HCT116 (cell line): ENCODE measurements at regions not wholly inside any gene's neighbourhood (a gene's known extent, or its start where the extent isn't known, plus 50 kb on each side); places are given as distances from the start of the nearest gene placed in this dataset.

Experiments used
- EZH2 ChIP-seq: fragments of 200-600 bp; sonication (generic); IDR thresholded peaks from 2 replicates; pipeline ENCODE4 v1.6.1; 2017; ENCODE audit warnings: antibody characterized with exemption, mixed run types
- POLR2A ChIP-seq: IDR thresholded peaks from 2 replicates; pipeline ENCODE4 v1.7.0; 2011; ENCODE audit warnings: borderline replicate concordance; ENCODE audit not compliant: insufficient read depth, insufficient read length; ENCODE audit errors: extremely low read depth
- POLR2AphosphoS5 ChIP-seq: IDR thresholded peaks from 2 replicates; pipeline ENCODE4 v1.6.1; 2011; ENCODE audit warnings: mild to moderate bottlenecking, low read depth, low read length, moderate library complexity
- RAD21 ChIP-seq: IDR thresholded peaks from 2 replicates; pipeline ENCODE4 v1.6.1; 2012; ENCODE audit warnings: low read depth, mild to moderate bottlenecking
- TF ChIP-seq, protein P1 (sequence below): IDR thresholded peaks from 2 replicates; pipeline ENCODE4 v1.6.1; 2012
- TF ChIP-seq, protein P2 (sequence below), 3 experiments: fragments of 200-600 bp in 1 of 3; sonication (generic) in 1 of 3; IDR thresholded peaks in 2 of 3; conservative IDR thresholded peaks in 1 of 3; 2 replicates each; pipeline ENCODE4 v1.5.1; 2012 to 2017; ENCODE audit warnings: low read depth in 2 of 3, low read length in 2 of 3, antibody characterized with exemption in 1 of 3, borderline replicate concordance in 1 of 3, control low read depth in 1 of 3, mild to moderate bottlenecking in 1 of 3, mixed read lengths in 1 of 3, mixed run types in 1 of 3, moderate library complexity in 1 of 3; ENCODE audit not compliant: insufficient read depth in 1 of 3
- TF ChIP-seq, protein P3 (sequence below): IDR thresholded peaks from 2 replicates; pipeline ENCODE4 v1.6.1; 2012

DNA sequence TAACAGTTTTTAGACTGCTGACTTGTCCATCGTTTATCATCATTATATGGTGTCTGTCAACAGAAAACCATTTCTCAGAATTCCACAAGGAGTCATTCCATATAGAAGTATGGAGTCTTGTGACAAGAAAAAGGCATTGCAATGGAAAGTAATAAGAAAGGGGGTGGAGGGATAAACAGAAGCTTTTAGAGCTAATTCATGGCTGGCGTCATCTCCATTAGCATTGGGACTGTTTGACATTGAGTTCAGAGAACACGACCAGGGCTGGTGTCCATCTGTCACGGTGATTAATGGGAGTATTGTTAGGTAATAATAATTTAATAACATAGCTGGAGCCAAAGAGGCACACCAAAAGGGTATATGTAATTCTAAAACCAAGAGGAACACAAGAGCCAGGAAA is 101.9 kb upstream of the SFRP2 start:
- TF ChIP-seq, protein P1, sequence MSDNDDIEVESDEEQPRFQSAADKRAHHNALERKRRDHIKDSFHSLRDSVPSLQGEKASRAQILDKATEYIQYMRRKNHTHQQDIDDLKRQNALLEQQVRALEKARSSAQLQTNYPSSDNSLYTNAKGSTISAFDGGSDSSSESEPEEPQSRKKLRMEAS: no peak
- TF ChIP-seq POLR2A (no peak), EZH2 (no peak), POLR2AphosphoS5 (no peak), RAD21 (no peak)
- TF ChIP-seq, protein P2, sequence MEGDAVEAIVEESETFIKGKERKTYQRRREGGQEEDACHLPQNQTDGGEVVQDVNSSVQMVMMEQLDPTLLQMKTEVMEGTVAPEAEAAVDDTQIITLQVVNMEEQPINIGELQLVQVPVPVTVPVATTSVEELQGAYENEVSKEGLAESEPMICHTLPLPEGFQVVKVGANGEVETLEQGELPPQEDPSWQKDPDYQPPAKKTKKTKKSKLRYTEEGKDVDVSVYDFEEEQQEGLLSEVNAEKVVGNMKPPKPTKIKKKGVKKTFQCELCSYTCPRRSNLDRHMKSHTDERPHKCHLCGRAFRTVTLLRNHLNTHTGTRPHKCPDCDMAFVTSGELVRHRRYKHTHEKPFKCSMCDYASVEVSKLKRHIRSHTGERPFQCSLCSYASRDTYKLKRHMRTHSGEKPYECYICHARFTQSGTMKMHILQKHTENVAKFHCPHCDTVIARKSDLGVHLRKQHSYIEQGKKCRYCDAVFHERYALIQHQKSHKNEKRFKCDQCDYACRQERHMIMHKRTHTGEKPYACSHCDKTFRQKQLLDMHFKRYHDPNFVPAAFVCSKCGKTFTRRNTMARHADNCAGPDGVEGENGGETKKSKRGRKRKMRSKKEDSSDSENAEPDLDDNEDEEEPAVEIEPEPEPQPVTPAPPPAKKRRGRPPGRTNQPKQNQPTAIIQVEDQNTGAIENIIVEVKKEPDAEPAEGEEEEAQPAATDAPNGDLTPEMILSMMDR (IDR thresholded peaks at IDR 0.05 in 2 of 3, conservative IDR thresholded peaks at IDR 0.05 in 1 of 3; ENCODE audit: borderline replicate concordance in 1 of 3, insufficient read depth in 1 of 3, low read depth in 2 of 3, low read length in 2 of 3): no peak
- TF ChIP-seq, protein P3, sequence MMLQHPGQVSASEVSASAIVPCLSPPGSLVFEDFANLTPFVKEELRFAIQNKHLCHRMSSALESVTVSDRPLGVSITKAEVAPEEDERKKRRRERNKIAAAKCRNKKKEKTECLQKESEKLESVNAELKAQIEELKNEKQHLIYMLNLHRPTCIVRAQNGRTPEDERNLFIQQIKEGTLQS: no peak
